ENCODE measurements at regions not wholly inside any gene's neighbourhood (a gene's known extent, or its start where the extent isn't known, plus 50 kb on each side); places are given as distances from the start of the nearest gene placed in this dataset.

DNA sequence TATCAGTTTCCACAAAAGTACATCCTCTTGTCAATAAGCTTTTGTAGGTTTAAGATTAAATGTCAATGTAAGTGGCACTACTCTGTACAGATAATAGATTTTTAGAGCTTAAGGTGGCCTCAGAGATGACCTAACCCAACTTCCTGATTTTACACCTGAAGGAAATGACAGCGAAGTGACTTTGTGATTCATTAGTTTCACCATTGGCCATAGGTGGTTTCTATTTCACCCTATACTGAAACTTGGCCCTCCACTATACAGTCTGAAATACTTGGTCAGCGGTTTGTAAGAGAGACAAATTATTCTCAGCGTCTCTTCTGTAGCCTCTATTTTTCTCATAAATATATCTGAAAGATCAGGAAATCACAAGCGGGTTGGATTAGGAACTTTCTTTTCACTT is 330.4 kb upstream of the FAM98A start:
- Histone ChIP-seq H3K14ac (ENCODE audit: insufficient read length) (no peak overlapping the region), H3K4me2 (ENCODE audit: insufficient read depth in 1 of 2, low read depth in 2 of 2, low read length in 2 of 2) (no peak overlapping the region), H3K79me2 (ENCODE audit: control insufficient read depth in 1 of 2, insufficient read depth in 2 of 2, low read length in 2 of 2) (no peaks in the 10 kb centered on the region), H3K4me3 (ENCODE audit: extremely low read depth in 1 of 4, insufficient read depth in 2 of 4, low read depth in 3 of 4, low read length in 4 of 4) (no peak overlapping the region), H2BK5ac (ENCODE audit: low read depth, low read length) (no peak overlapping the region), H2BK15ac (ENCODE audit: low read length) (no peak overlapping the region), H3K4me1 (replicated peaks in 1 of 4; ENCODE audit: control insufficient read depth in 3 of 4, insufficient read depth in 4 of 4, low read length in 3 of 4) (peaks cover 0 to 2% (median 0%) of the 10 kb centered on the region in 4 experiments; a peak in 1 of 7 replicates), H4K91ac (replicated peaks; ENCODE audit: insufficient read length, low read length) (no peak overlapping the region), H4K8ac (ENCODE audit: extremely low read depth, insufficient read depth, low read length) (no peak overlapping the region), H3K23me2 (ENCODE audit: low read depth, low read length) (no peaks in the 10 kb centered on the region), H2AK5ac (ENCODE audit: low read depth, low read length) (no peak overlapping the region), H3K18ac (ENCODE audit: extremely low read depth, low read length) (no peak overlapping the region), H2AFZ (ENCODE audit: low read length) (no peak overlapping the region), H2BK120ac (replicated peaks; ENCODE audit: low read depth, low read length) (no peak overlapping the region), H3K27me3 (replicated peaks in 1 of 4; ENCODE audit: control insufficient read depth in 3 of 4, extremely low read depth in 1 of 4, insufficient read depth in 3 of 4, low read length in 3 of 4) (no peaks in the 10 kb centered on the region), H4K20me1 (replicated peaks in 1 of 2; ENCODE audit: control insufficient read depth in 1 of 2, insufficient read depth in 2 of 2, low read length in 2 of 2) (no peaks in the 10 kb centered on the region), H3K36me3 (ENCODE audit: control insufficient read depth in 2 of 4, insufficient read depth in 4 of 4, low read length in 3 of 4) (no peaks in the 10 kb centered on the region), H4K5ac (ENCODE audit: insufficient read length, low read depth, low read length) (no peak overlapping the region), H3K79me1 (ENCODE audit: low read depth, low read length) (no peaks in the 10 kb centered on the region), H3K23ac (ENCODE audit: insufficient read length) (no peak overlapping the region), H3K27ac (ENCODE audit: low read depth, low read length) (no peak overlapping the region), H3K4ac (replicated peaks; ENCODE audit: insufficient read length, low read depth, low read length) (no peak overlapping the region), H3K56ac (replicated peaks; ENCODE audit: insufficient read length, low read depth, low read length) (no peak overlapping the region), H2BK12ac (ENCODE audit: low read depth, low read length) (no peak overlapping the region), H3K9ac (replicated peaks in 1 of 4; ENCODE audit: extremely low read depth in 1 of 4, low read depth in 3 of 4, low read length in 3 of 4) (no peak overlapping the region), H3K9me3 (ENCODE audit: insufficient read depth in 2 of 2, low read depth in 1 of 2, low read length in 1 of 2) (no peaks in the 10 kb centered on the region), H2BK20ac (ENCODE audit: low read length) (no peak overlapping the region)
- DNase-seq (ENCODE audit: low read depth in 1 of 2, low spot score in 2 of 2): no peak
- WGBS, 2 experiments (ENCODE audit: extremely low coverage in 1 of 2, insufficient coverage in 1 of 2, insufficient read length in 1 of 2, insufficient replicate concordance in 2 of 2, low coverage in 1 of 2, low lambda C conversion rate in 2 of 2, missing lambda C conversion rate in 1 of 2): 97% methylated on average over 4 of the region's 4 CpGs; no CpG with 5 or more reads in 1 of the 2 experiments
- ChIA-PET POLR2A (ENCODE audit: partially characterized antibody) (no interaction called here), CTCF (ENCODE audit: partially characterized antibody) (no interaction called here)
- no peak for FAIRE-seq
- TF ChIP-seq KDM1A (IDR thresholded peaks at IDR 0.05; ENCODE audit: borderline replicate concordance, low read length) (no peak), KDM5A (IDR thresholded peaks at IDR 0.05; ENCODE audit: low read length) (no peak), RFX5 (IDR thresholded peaks at IDR 0.05; ENCODE audit: borderline replicate concordance, low read depth, low read length) (no peak), CREB1 (IDR thresholded peaks at IDR 0.05) (no peak), BACH1 (IDR thresholded peaks at IDR 0.05; ENCODE audit: low read length) (no peak), CEBPB (IDR thresholded peaks at IDR 0.05; ENCODE audit: low read depth, low read length) (no peak), POU5F1 (IDR thresholded peaks at IDR 0.05; ENCODE audit: low read depth, low read length) (no peak), JUND (IDR thresholded peaks at IDR 0.05; ENCODE audit: low read length) (no peak), NANOG (IDR thresholded peaks at IDR 0.05; ENCODE audit: insufficient read depth, low read depth, low read length, poor library complexity, severe bottlenecking) (no peak), SP4 (IDR thresholded peaks at IDR 0.05; ENCODE audit: low read length) (no peak), EZH2 (IDR thresholded peaks at IDR 0.05; ENCODE audit: low read depth, low read length, severe bottlenecking) (no peak), ZNF274 (IDR thresholded peaks at IDR 0.05; ENCODE audit: borderline replicate concordance, extremely low read depth, low read length) (no peak)
- TF ChIP-seq, protein P1, sequence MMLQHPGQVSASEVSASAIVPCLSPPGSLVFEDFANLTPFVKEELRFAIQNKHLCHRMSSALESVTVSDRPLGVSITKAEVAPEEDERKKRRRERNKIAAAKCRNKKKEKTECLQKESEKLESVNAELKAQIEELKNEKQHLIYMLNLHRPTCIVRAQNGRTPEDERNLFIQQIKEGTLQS (IDR thresholded peaks at IDR 0.05; ENCODE audit: insufficient read depth, low read depth, low read length): no peak
- TF ChIP-seq, protein P2, sequence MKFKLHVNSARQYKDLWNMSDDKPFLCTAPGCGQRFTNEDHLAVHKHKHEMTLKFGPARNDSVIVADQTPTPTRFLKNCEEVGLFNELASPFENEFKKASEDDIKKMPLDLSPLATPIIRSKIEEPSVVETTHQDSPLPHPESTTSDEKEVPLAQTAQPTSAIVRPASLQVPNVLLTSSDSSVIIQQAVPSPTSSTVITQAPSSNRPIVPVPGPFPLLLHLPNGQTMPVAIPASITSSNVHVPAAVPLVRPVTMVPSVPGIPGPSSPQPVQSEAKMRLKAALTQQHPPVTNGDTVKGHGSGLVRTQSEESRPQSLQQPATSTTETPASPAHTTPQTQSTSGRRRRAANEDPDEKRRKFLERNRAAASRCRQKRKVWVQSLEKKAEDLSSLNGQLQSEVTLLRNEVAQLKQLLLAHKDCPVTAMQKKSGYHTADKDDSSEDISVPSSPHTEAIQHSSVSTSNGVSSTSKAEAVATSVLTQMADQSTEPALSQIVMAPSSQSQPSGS (IDR thresholded peaks at IDR 0.05; ENCODE audit: low read length): no peak

All from H1 (cell line).